NCI-H2196 treated with DMSO at 0.1 percent for 48 hours (cell line): ENCODE measurements at regions not wholly inside any gene's neighbourhood (a gene's known extent, or its start where the extent isn't known, plus 50 kb on each side); places are given as distances from the start of the nearest gene placed in this dataset.
A peak's percentile ranks its signal among the peaks of the same experiment; 100 is the strongest.

Experiments used
- DNase-seq: peaks from one replicate; lab custom pipeline; 2025; ENCODE audit not compliant: unreplicated experiment; lab: John Stamatoyannopoulos, UW

GRCh38 chr21:31566611-31567010 is 92.9 kb upstream of the SOD1 start:
- no peak for DNase-seq

- no peak for DNase-seq
Measured at GRCh38 chr21:31566064-31566463, 93.4 kb upstream of the SOD1 start.

GRCh38 chr21:31564439-31564838 is 95.1 kb upstream of the SOD1 start:
- no peak for DNase-seq

GRCh38 chr21:31560479-31560878 is 99.0 kb upstream of the SOD1 start:
- no peak for DNase-seq

- DNase-seq = peak; percentile 90
Measured at GRCh38 chr21:31559368-31560119, 99.9 kb upstream of the SOD1 start.

- peak; percentile 90 for DNase-seq
Measured at GRCh38 chr21:31558962-31559367, 100.5 kb upstream of the SOD1 start.

GRCh38 chr21:31558189-31558961 is 101.1 kb upstream of the SOD1 start:
- peak; percentile 53 for DNase-seq

- no peak for DNase-seq
Measured at GRCh38 chr21:31557421-31558188, 101.9 kb upstream of the SOD1 start.

- DNase-seq = no peak
Measured at GRCh38 chr21:31556662-31557061, 102.8 kb upstream of the SOD1 start.

GRCh38 chr21:31555741-31556191 is 103.7 kb upstream of the SOD1 start:
- DNase-seq = no peak

GRCh38 chr21:31554511-31555022 is 104.9 kb upstream of the SOD1 start:
- DNase-seq = no peak

- DNase-seq = no peak
Measured at GRCh38 chr21:31553926-31554325, 105.6 kb upstream of the SOD1 start.

GRCh38 chr21:31553461-31553860 is 106.0 kb upstream of the SOD1 start:
- DNase-seq = no peak

GRCh38 chr21:31552826-31553225 is 106.7 kb upstream of the SOD1 start:
- no peak for DNase-seq

- DNase-seq = no peak
Measured at GRCh38 chr21:31550070-31550469, 109.4 kb upstream of the SOD1 start.

GRCh38 chr21:31548688-31549087 is 110.8 kb upstream of the SOD1 start:
- DNase-seq = no peak

- DNase-seq = no peak
Measured at GRCh38 chr21:31546443-31547170, 112.9 kb upstream of the SOD1 start.

GRCh38 chr21:31545036-31545435 is 114.5 kb upstream of the SOD1 start:
- no peak for DNase-seq

GRCh38 chr21:31543191-31543590 is 116.3 kb upstream of the SOD1 start:
- DNase-seq = no peak

- DNase-seq = no peak
Measured at GRCh38 chr21:31538816-31539215, 120.7 kb upstream of the SOD1 start.
